DMS114 treated with DMSO at 0.1 percent for 48 hours (cell line): ENCODE measurements at regions not wholly inside any gene's neighbourhood (a gene's known extent, or its start where the extent isn't known, plus 50 kb on each side); places are given as distances from the start of the nearest gene placed in this dataset.
"Not testable (repeated sequence)": the region's sequence is repeated elsewhere in the genome, so short reads cannot be mapped to it uniquely, and the experiment has no call there.

Source experiments
- DNase-seq: peaks from one replicate; lab custom pipeline; 2025; ENCODE audit not compliant: unreplicated experiment; lab: John Stamatoyannopoulos, UW

DNA sequence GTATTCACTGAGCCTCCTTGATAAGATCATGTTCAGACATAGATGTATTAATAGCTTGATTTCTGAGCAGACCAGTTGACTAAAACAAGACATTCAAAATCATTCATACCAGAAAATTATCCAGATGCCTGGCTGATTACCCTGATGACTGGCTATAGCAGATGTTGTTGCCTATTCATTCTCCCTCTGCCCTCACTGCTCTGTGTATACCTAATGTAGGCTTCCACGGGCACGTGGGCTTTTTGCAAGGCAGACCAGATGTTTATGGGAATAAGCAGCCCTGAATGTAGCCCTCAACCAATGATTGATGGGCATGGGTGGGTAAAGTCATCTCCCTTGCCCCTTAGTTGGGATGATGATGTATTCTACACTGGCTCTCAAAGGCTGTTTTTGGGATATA lies 289.1 kb downstream of the MBD2 start:
- no peak for DNase-seq

DNA sequence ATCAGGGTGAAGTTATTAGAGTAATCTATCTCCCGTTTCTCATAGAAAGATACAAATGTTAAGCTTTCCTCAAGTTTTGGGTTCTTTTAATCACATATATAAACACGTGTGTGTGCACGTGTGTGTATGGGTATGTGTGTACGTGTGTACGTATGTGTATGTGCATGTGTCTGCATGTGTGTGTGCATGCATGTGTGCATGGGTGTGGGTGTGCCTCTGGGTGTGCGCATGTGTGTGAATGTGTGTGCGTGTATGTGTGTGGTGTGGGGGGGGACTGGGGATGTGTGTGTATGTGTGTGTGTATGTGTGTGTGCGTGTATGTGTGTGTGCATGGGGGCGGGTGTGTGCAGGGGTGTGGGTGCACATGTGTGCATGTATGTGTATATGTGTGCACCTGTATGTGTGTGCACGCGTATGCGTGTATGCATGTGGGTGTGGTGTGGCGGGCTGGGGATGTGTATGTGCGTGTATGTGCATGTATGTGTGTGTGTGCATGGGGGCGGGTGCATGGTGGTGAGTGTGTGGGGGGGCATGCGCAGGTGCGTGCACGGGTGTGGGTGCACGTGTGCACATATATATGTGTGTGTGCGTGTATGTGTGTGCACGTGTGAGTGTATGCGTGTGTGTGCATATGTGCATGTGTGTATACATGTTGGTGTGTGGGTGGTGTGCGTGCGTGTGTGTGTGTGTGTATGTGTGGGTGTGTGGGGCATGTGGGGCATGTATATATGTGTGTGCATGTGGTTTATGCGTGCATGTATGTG lies 304.0 kb downstream of the MBD2 start:
- no peak for DNase-seq

DNA sequence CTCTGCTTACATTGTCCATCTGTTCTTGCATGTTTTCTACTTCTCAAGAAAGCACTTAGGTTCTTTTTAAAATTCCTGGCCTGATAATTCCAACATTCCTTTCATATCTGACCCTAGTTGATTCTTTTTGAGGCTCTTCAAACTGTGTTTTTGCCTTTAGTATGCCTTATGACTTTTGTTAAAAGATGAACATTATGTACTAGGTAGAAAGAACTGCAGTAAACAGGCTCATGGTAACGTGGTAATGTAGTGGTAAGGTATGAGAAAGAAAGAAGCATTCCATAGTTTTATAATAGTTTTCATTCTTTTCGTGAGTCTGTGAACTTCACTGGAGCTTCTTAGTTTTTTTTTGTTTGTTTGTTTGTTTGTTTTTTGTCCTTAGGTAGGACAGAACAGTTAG lies 306.4 kb downstream of the MBD2 start:
- no peak for DNase-seq

DNA sequence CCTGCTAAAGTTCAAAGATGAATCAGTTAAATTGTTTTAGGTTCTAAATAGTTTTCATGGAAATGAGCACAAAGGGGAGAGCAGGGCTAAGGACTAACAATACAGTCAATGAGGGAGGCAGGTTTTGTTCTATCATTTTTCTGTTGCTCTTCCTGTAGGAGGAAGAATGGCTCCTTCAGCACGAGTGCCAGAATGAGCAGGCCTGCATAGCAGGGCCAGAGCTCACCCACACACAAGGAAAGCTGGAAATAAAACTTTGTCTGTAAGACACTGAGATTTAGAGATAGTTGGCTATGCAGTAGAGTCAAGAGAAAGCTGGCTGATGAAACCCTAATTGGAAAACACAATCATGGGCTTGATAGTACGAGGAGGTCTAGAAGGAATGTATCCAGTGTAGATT lies 313.3 kb downstream of the MBD2 start:
- no peak for DNase-seq

DNA sequence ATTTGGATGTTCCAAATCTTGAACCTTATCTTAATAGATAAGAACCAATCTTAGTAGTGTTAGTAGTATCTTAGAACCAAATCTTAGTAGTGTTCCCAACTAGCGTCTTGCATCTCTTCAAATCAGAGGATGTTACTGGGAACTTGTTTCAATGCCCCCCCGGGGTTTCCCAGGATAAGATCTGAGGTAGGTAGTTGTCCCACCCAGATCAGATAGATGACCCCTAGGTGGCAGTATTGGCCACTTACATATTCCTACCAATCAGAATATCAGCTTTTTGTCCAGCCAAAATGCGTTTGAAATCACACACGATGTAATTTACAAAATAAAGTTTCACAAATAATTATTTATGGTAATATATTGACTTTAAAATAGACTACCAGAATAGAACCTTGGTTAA lies 314.8 kb downstream of the MBD2 start:
- DNase-seq: no peak

DNA sequence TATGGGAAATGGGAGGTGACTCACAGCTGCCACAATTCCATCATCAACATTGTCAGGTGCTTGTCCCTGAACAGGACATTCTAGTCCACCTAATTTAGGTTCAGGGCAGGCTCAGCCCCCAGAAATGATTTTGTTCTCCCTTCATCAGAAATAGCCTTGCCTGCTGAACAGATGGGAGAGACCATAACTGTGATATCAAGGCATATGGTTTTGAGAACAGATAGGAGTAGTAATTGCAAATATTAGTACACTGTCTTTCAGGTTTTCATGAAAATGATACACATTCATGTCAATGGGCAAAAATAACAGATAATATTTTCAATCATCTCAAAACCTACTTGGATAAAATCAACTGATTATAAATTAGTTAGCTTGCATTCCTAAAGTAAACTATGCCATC lies 316.5 kb downstream of the MBD2 start:
- DNase-seq: no peak

DNA sequence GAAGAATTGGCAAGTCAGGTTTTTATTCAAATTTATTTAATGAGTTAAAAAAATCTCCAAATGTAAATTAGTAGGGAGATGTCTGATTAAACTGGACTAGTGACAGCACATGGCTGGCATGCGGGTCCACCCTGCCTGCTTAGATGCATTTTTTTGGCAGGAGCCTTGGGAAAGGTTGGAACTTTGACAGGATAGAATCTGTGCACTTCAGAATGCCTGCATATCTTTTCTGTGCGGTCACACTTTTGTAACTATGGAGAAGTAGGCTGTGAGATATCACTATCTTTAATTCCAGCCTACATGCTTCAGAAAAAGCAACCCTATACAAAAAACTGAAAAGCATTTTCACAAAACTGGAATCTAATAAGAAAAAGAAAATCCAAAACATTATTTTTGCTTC lies 317.8 kb downstream of the MBD2 start:
- no peak for DNase-seq

DNA sequence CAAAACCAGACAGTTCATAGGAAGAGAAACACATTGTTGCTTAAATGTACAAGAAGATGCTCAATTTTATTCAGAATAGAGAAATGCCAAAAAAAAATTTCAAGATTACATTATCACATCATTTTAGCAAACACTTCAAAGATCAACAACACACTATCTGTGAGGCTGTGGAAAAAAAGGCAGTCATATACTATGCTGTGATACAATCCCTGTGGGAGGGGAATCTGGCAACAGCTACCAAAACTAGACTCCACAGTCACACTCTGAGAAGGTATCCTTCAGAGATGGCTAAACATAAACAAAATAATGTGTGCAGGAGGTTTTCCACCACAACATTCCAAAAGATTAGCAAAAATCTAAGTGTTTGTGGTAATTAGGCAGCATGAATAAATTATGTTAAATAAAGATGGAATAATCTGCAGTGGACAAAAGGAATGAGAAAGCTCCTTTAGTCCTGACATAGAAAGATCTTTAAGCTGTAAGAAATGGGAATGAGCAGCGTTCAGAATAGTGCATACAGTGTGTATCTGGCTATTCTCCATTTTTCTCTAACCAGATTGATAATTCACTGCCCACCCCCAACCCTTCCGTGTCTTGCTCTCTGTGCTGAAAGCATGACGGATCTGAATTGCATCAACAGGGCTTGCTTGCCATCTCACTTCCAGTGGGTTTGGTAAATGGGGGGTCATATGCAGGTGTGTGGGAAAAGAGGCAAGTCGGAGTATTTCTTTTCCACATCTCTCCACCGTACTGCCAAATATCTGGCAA lies 329.6 kb downstream of the MBD2 start:
- no peak for DNase-seq

DNA sequence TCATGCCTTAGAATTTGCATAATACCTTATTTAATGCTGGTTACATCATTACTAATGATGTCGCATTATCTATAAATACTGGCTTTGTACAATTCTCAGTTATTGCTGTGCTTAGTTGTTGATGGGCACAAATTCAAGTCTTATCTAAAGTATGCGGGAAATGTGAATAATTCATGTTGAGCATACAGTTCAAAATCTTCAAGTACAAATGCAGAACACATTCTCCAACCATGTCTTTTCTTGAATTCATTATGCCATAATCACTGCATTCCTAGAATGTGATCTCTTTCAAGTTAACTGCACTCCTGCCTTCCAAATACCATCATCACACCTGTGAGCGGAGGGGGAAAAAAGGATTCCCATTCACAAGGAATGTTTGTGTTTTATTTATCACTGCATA lies 337.0 kb downstream of the MBD2 start:
- DNase-seq: no peak

DNA sequence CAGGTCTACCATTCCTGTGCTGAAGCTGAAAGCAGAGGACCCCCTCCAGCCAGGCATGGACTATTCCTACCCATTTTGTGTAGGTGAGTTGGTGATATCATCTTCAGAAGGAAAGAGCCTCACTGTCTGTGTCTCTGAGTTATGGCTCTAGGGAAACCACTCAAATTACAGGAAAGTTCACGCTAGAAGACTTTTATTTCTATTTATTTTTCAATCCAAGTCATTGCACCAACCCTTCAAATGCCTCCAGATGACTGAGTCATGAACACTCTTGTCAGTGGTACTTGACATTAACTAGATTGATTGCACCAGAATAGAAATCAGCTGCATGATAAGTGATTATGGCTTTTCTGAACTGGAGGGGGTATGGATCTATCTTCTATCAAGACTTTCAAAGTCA lies 338.4 kb downstream of the MBD2 start:
- no peak for DNase-seq

DNA sequence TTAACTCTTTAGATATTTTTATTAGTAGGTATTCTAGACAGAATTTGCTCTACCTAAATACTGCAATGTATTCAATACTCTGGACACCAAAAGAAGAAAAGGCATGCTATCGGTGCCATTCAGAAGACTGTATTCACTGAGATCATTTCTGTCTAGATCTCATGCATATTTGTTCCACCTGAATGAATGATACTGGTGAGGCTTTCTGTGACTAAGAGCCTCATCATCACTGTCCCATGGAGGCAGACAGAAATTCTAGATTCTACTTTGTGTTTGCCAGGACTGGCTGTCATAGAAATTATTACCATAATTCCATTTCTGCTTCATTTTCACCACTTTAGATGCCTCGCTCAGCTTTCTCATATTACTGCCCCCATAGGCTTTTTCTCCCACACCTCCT lies 340.7 kb downstream of the MBD2 start:
- no peak for DNase-seq

DNA sequence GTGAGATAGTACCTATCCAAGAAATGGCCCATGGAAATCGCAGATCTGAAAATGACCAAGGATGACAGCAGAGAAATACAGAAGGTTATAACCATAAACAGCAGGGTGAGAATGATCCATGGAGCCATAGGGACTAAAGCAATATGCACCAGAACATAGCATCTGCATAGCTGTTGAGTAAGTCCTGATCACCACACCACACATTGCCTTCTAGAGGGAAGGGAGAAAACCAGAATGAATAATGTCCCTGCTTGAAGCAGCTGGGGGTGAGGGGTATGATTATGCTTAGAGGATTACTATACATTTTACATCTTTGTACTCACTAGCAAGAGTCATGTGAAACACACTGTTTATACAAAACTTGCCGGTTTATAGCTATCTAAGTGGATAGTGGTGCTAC lies 350.4 kb downstream of the MBD2 start:
- DNase-seq: no peak

DNA sequence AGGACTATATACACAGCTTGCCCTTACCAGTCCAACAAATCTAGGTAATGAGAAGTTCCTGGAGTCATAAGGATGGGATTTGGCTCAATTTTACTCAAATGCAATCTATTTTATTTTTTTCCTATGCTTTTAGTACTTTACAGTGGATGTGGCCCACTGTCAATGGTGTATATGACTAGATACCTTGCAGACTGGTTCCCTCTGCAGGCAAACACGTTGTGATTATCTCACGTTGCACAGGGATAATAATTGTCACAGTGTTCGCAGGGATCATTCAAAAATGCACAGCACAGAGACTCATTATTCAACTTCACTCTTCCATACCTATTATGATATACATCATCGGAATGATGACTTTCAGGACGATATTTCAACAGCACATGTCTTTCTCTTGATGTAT lies 359.7 kb downstream of the MBD2 start:
- no peak for DNase-seq

DNA sequence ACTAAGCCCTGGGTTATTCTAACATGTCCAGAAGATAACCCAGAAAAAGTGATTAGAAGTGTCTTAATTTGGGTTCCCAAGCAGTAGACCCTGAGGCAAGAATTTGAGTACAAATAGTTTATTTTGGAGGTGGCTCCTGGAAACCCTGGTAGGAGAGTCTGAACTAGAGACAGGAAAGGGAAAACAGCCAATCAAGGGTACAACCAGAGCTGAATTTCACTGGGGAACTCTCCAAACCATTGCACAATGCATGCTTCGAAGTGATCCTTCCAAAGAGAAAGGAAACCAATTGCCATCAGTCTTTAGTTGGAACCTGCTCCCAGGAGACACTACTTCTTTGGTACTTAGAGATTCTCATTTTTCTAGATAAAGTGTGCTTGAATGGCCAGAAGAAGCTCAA lies 361.5 kb downstream of the MBD2 start:
- no peak for DNase-seq

DNA sequence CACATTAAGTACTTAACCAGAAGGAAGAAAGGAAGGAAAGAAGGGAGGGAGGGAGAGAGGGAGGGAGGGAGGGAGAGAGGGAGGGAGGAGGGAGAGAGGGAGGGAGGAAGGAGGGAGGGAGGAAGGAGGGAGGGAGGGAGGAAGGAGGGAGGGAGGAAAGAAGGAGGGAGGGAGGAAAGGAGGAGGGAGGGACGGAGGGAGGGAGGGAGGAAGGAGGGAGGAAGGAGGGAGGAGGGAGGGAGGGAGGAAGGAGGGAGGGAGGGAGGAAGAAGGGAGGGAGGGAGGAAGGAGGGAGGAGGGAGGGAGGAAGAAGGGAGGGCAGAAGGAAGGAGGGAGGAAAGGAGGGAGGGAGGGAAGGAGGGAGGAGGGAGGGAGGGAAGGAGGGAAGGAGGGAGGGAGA lies 363.3 kb downstream of the MBD2 start:
- DNase-seq: no peak

DNA sequence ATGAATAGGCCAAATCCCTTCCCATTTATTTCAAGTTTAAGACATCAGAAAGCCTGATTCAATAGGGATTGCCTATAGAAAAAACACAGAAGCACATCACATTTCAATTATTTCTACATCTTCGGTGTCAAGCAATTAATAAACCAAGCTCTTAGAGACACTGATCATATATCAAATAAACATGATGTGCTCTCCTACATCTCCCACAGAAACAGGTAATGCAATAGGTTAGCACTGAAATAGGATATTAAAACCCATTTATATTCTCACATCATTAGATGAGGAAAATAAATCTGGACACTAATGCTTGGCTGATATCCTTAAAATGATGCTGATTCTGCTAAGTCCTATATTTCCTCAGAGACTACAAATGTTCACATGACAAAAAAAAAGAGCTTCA lies 364.7 kb downstream of the MBD2 start:
- DNase-seq: no peak

DNA sequence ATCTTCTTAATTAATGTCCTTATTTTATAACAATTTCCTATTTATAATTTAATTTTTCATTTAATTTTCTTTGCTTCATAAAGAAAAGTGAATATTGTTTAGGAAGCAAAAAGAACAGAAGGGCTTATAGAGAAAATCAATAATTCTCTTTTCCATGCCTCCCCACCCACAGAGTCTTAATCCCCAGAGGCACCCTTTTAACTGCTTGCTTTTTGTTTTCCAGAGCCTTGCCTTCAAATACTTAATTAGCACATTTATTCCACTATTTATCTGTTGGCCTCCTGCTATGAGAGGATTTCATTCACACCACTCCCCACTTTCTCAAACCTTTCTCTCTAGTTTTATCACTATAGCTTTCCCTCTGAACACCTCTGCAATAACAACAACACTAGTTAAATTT lies 373.6 kb downstream of the MBD2 start:
- DNase-seq: no peak

DNA sequence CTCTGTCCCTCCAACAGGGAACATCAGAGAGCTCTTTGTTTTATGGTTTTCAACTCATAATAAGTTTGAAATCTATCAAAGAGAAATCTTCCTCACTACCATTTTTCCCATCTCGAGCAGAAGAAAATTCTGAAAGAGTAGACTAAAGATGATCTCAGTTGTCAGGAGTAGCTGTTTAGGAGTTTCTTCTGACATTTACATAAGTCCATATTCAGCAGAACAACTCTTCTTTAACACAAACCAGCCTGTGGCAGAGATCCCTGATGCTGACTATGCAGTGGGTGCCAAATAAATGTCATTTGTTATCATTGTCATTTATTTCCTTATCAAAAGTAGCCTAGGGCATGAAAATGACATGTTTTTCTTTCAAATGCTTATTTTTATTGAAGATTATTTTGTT lies 380.7 kb downstream of the MBD2 start:
- DNase-seq: no peak

DNA sequence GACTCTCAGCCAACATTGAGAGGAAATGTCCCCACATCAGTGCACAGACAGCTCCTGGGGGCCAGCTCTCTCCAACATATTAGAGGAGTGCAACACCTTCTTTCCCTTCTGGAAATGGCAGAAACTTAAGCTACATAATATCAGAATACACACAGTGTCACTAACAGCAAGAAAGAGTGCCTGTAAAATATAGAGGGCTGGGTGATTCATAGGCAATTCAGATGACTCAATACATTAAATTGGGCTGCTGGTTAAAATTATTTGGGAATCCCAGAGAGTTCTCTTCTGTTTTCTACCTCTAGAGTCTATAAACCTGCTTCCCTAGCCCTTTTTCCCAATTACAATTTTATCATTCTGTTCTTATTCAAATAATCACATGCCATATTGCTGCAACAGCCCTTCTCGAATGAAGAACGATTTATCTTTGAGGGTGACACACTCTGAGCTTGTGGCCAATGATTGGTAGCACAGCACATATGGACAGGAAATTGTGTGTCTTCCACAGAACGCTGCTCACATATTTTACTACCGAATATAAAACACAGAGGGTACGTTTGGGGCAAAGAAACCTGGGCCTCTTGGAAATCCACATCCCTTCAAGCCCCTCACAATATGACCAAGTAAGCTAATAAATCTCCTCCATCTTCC lies 381.2 kb downstream of the MBD2 start:
- no peak for DNase-seq

DNA sequence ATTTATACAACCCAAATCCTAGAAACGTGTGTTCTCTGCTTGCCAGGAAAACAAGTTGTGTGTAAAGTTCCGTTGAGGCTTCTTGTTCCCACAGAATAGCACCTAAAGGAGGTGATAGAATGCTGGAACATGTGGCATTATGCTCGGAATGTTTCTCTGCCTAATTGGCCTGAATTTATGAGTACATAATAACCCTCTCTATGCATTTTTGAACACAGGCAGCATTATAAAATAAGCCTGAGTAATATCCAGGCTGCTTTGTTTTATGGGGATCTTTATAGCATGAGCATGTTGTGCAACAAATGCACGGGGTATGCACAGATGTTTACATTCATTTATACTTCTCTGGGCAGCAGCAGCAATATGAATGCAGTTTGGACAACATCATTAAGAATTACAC lies 385.7 kb downstream of the MBD2 start:
- no peak for DNase-seq

DNA sequence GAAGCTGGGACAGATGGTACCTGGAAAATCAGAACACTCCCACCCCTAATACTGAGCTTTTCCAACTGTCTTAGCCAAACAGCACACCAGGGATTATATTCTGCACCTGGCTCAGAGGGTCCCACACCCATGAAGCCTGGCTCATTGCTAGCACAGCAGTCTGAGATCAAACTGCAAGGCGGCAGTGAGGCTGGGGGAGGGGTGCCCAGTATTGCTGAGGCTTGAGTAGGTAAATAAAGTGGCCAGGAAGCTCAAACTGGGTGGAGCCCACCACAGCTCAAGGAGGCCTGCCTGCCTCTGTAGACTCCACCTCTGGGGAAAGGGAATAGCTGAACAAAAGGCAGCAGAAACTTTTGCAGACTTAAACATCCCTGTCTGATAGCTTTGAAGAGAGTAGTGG lies 403.3 kb downstream of the MBD2 start:
- DNase-seq: not testable (repeated sequence)

DNA sequence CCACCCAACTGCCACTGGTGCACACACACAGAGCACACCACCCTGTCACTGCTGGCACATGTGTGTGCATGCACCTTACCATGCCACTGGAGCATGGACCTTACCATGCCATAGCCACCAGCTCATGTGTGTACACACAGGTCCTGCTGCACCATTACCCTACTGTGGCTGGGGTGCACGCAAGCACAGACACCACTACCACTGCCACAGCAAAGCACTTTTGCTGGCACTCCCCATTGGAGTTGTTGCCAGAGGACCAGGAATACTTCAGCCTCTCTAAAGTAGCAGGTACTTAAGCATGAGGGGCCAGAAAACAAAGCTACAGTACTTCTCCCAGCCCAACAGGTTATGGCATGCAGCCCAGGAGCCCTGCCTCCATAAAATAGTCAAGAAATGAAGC lies 404.8 kb downstream of the MBD2 start:
- DNase-seq: no peak
